GM12892 (cell line): ENCODE measurements at regions not wholly inside any gene's neighbourhood (a gene's known extent, or its start where the extent isn't known, plus 50 kb on each side); places are given as distances from the start of the nearest gene placed in this dataset.

Experiments used
- POLR2A ChIP-seq: IDR thresholded peaks from 2 replicates; pipeline ENCODE4 v1.6.1; 2011; ENCODE audit warnings: low read depth, low read length, control low read depth
- TAF1 ChIP-seq: IDR thresholded peaks from 2 replicates; pipeline ENCODE4 v1.6.1; 2011; ENCODE audit warnings: low read depth, mild to moderate bottlenecking, control low read depth, low read length, borderline replicate concordance

GRCh38 chr6:110534731-110535492 is 58.5 kb upstream of the SLC22A16 start:
- no peak for TF ChIP-seq POLR2A
- no peak for TF ChIP-seq TAF1
